22Rv1 (cell line): ENCODE measurements at regions not wholly inside any gene's neighbourhood (a gene's known extent, or its start where the extent isn't known, plus 50 kb on each side); places are given as distances from the start of the nearest gene placed in this dataset.

Experiments
- CTCF ChIP-seq: fragments of 450-650 bp; IDR thresholded peaks from 2 replicates; pipeline ENCODE4 v1.5.1; 2017; ENCODE audit warnings: mild to moderate bottlenecking
- ZFX ChIP-seq: fragments of 450-650 bp; IDR thresholded peaks from 2 replicates; pipeline ENCODE4 v1.6.1; 2017; ENCODE audit warnings: antibody characterized with exemption, borderline replicate concordance

- TF ChIP-seq CTCF (no peak), ZFX (no peak)
Measured at GRCh38 chr3:107951126-107951525, 139.7 kb downstream of the CD47 start.
